ENCODE measurements at regions not wholly inside any gene's neighbourhood (a gene's known extent, or its start where the extent isn't known, plus 50 kb on each side); places are given as distances from the start of the nearest gene placed in this dataset.

GRCh38 chr3:191770541-191770940 lies 309.6 kb downstream of the PYDC2 start:
- TF ChIP-seq EP300 (IDR thresholded peaks at IDR 0.05; ENCODE audit: low read depth) (no peak), POLR2A (IDR thresholded peaks at IDR 0.05) (no peak)

Measured in transverse colon (tissue), 1 donor.